Fibroblast of lung (primary cell): ENCODE measurements at regions not wholly inside any gene's neighbourhood (a gene's known extent, or its start where the extent isn't known, plus 50 kb on each side); places are given as distances from the start of the nearest gene placed in this dataset.
A peak's percentile ranks its signal among the peaks of the same experiment; 100 is the strongest.

ENCODE experiments used
- DNase-seq, 2 donors: peaks; one replicate each; pipeline versions ENCODE4 v3.0.0 to v3.0.0-alpha.2; 2010; ENCODE audit warnings: low read depth in 2 of 2
- H2AFZ ChIP-seq: 2 replicates; pipeline ENCODE4 v1.5.1; 2012; ENCODE audit warnings: low read length, control low read depth, inconsistent platforms
- H3K27ac ChIP-seq: 2 replicates; pipeline ENCODE4 v1.5.1; 2011; ENCODE audit warnings: low read length, control low read depth; ENCODE audit not compliant: insufficient read depth
- H3K27me3 ChIP-seq: 2 replicates; pipeline ENCODE4 v1.5.1; 2011; ENCODE audit warnings: mild to moderate bottlenecking, low read length; ENCODE audit not compliant: control insufficient read depth, insufficient read depth
- H3K36me3 ChIP-seq: 2 replicates; pipeline ENCODE4 v1.5.1; 2011; ENCODE audit warnings: low read length; ENCODE audit not compliant: control insufficient read depth, insufficient read depth
- H3K4me1 ChIP-seq: 2 replicates; pipeline ENCODE4 v1.5.1; 2011; ENCODE audit warnings: low read length; ENCODE audit not compliant: control insufficient read depth, insufficient read depth; ENCODE audit errors: extremely low read depth
- H3K4me2 ChIP-seq: 2 replicates; pipeline ENCODE4 v1.5.1; 2011; ENCODE audit warnings: low read length, control low read depth; ENCODE audit not compliant: insufficient read depth; ENCODE audit errors: extremely low read depth
- H3K4me3 ChIP-seq, 4 experiments: fragments of 200-600 bp in 1 of 4; sonication (generic) in 1 of 4; replicated peaks in 1 of 4; 2 replicates each; pipeline ENCODE4 v1.5.1; 2011 to 2016; ENCODE audit warnings: low read length in 4 of 4, low read depth in 3 of 4, mild to moderate bottlenecking in 3 of 4, control low read depth in 2 of 4, inconsistent platforms in 1 of 4, mixed read lengths in 1 of 4; ENCODE audit not compliant: insufficient read depth in 1 of 4; ENCODE audit errors: control extremely low read depth in 1 of 4
- H3K79me2 ChIP-seq: 2 replicates; pipeline ENCODE4 v1.5.1; 2012; ENCODE audit warnings: mild to moderate bottlenecking, low read length, inconsistent platforms; ENCODE audit not compliant: control insufficient read depth, insufficient read depth
- H3K9ac ChIP-seq: 2 replicates; pipeline ENCODE4 v1.5.1; 2011; ENCODE audit warnings: mild to moderate bottlenecking, low read length, control low read depth; ENCODE audit not compliant: insufficient read depth
- H3K9me3 ChIP-seq: 2 replicates; pipeline ENCODE4 v1.5.1; 2012; ENCODE audit warnings: low read depth, low read length; ENCODE audit not compliant: control insufficient read depth, insufficient read depth
- H4K20me1 ChIP-seq: 2 replicates; pipeline ENCODE4 v1.5.1; 2011; ENCODE audit warnings: low read length; ENCODE audit not compliant: control insufficient read depth, insufficient read depth; ENCODE audit errors: extremely low read depth
- EZH2 ChIP-seq: IDR thresholded peaks from 2 replicates; pipeline ENCODE4 v1.5.1; 2012; ENCODE audit warnings: low read length, control low read depth, mild to moderate bottlenecking; ENCODE audit errors: missing control alignments
- TF ChIP-seq, protein P1 (sequence below), 2 donors: IDR thresholded peaks in 1 of 2; conservative IDR thresholded peaks in 1 of 2; 1 replicate in 1 of 2; 2 replicates in 1 of 2; pipeline ENCODE4 v1.5.1; 2011 to 2012; ENCODE audit warnings: low read length in 2 of 2, control low read depth in 1 of 2, inconsistent platforms in 1 of 2, low read depth in 1 of 2, mild to moderate bottlenecking in 1 of 2

DNA sequence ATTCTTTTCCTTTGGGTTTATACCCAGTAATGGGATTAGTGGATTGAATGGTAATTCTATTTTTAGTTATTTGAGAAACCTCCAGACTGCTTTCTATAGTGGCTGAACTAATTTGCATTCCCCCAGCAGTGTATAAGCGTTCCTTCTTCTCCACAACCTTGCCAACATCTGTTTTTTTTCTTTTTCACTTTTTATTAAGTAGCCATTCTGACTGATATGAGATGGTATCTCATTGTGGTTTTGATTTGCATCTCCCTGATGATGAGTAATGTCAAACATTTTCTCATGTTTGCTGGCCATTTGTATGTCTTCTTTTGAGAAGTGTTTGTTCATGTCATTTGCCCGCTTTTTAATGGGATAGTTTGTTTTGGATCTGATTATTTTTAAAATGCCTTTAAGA lies 64.1 kb upstream of the MEIS1 start:
- no peaks in the 10 kb centered on the region for H4K20me1 ChIP-seq
- no peak overlapping the region for H3K27ac ChIP-seq
- H3K9ac ChIP-seq: no peak overlapping the region
- peak in 1 of 2 donors; percentile 4 for DNase-seq
- no peak overlapping the region for H3K4me2 ChIP-seq
- H3K79me2 ChIP-seq: no peaks in the 10 kb centered on the region
- no peaks in the 10 kb centered on the region for H3K9me3 ChIP-seq
- peaks cover 3% of the 10 kb centered on the region for H3K27me3 ChIP-seq
- H3K36me3 ChIP-seq: no peaks in the 10 kb centered on the region
- no peaks in the 10 kb centered on the region for H3K4me1 ChIP-seq
- TF ChIP-seq EZH2: no peak
- TF ChIP-seq, protein P1, sequence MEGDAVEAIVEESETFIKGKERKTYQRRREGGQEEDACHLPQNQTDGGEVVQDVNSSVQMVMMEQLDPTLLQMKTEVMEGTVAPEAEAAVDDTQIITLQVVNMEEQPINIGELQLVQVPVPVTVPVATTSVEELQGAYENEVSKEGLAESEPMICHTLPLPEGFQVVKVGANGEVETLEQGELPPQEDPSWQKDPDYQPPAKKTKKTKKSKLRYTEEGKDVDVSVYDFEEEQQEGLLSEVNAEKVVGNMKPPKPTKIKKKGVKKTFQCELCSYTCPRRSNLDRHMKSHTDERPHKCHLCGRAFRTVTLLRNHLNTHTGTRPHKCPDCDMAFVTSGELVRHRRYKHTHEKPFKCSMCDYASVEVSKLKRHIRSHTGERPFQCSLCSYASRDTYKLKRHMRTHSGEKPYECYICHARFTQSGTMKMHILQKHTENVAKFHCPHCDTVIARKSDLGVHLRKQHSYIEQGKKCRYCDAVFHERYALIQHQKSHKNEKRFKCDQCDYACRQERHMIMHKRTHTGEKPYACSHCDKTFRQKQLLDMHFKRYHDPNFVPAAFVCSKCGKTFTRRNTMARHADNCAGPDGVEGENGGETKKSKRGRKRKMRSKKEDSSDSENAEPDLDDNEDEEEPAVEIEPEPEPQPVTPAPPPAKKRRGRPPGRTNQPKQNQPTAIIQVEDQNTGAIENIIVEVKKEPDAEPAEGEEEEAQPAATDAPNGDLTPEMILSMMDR (conservative IDR thresholded peaks at IDR 0.05 in 1 of 2, IDR thresholded peaks at IDR 0.05 in 1 of 2; ENCODE audit: low read depth in 1 of 2, low read length in 2 of 2): no peak
- H3K4me3 ChIP-seq: no peak overlapping the region
- H2AFZ ChIP-seq: no peak overlapping the region

DNA sequence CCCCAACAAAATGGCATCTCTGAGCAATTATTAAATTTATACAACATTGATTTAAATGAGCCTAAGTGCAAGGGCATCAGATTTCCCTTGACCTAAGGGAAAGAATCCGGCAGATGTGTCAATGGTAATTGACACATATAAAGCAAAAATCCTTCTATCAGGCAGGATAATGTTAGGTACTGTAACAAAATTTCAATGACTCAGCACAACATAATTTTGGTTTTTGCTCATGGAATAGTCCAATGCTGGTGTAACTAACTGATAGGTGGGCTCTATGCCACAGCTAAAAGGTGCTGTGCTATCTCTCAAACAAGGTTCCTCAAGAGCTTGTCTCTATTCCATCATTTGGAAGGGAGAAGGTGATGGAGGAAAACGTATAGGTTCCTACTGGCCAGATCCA lies 68.3 kb upstream of the MEIS1 start:
- no peak overlapping the region for H3K27ac ChIP-seq
- H3K4me3 ChIP-seq: no peak overlapping the region
- no peaks in the 10 kb centered on the region for H4K20me1 ChIP-seq
- H3K9me3 ChIP-seq: no peaks in the 10 kb centered on the region
- DNase-seq: no peak
- no peaks in the 10 kb centered on the region for H3K79me2 ChIP-seq
- no peak for TF ChIP-seq EZH2
- TF ChIP-seq, protein P1 (conservative IDR thresholded peaks at IDR 0.05 in 1 of 2, IDR thresholded peaks at IDR 0.05 in 1 of 2; ENCODE audit: low read depth in 1 of 2, low read length in 2 of 2): no peak
- H3K9ac ChIP-seq: no peak overlapping the region
- H3K4me2 ChIP-seq: no peak overlapping the region
- no peaks in the 10 kb centered on the region for H3K36me3 ChIP-seq
- no peak overlapping the region for H2AFZ ChIP-seq
- H3K4me1 ChIP-seq: peaks cover 3% of the 10 kb centered on the region
- H3K27me3 ChIP-seq: no peaks in the 10 kb centered on the region

DNA sequence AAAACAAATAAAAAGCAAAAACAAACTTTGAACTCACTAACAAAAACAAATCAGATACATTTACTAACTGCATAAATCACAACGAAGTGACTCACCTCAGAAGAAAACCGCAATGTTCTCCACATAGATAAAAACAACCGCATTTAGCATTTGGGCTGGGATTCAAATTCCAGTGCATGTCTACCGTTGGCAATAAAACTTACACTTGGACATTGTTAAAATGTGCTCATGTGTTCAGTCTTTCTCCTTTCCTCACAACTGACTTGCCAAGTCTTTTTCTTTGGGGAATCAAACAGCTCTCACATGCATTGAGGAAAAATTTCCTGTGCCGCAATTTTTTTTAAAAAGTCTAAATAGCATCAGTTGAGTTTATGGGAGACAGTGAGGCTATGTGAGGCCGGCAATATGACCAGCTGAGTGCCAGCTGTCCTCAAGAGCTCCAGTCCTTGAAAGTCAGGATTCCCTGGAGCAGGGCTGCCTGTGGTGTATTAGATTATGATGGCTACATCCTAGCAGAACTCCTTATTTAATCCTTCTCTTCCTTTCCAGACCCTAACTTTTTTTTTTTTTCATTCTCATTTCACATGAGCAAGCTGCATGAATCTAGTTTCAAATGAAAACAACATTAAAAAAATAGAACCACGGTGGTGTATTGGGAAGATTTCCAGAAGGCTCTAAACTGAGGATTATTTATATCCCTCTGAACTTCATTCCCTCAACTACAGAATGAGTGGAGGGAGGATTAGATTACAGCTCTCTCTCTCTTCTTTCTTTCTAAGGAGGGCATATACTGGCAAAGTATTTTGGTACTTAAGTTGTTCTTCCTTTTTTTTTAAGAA lies 70.2 kb upstream of the MEIS1 start:
- no peaks in the 10 kb centered on the region for H4K20me1 ChIP-seq
- H3K4me1 ChIP-seq: peaks cover 3% of the 10 kb centered on the region
- H3K79me2 ChIP-seq: no peaks in the 10 kb centered on the region
- H3K4me3 ChIP-seq: no peak overlapping the region
- H3K27me3 ChIP-seq: peaks cover 2% of the 10 kb centered on the region
- H3K4me2 ChIP-seq: peak overlapping the region; percentile 5
- H3K9ac ChIP-seq: no peak overlapping the region
- peak; percentile 86 to 93 for DNase-seq
- no peaks in the 10 kb centered on the region for H3K9me3 ChIP-seq
- no peaks in the 10 kb centered on the region for H3K36me3 ChIP-seq
- H3K27ac ChIP-seq: no peak overlapping the region
- no peak for TF ChIP-seq EZH2
- no peak overlapping the region for H2AFZ ChIP-seq
